Uterus (tissue), 3 donors: ENCODE measurements at regions not wholly inside any gene's neighbourhood (a gene's known extent, or its start where the extent isn't known, plus 50 kb on each side); places are given as distances from the start of the nearest gene placed in this dataset.

ENCODE experiments used
- DNase-seq, 2 donors: peaks; one replicate each; pipeline ENCODE4 v3.0.0-alpha.2; 2019 to 2020
- H3K27ac ChIP-seq, 2 donors: fragments of 200-600 bp; sonication (generic); 1 replicate in 1 of 2; 2 replicates in 1 of 2; pipeline ENCODE4 v1.5.1; 2016 to 2018
- H3K27me3 ChIP-seq, 2 donors: fragments of 200-600 bp; sonication (generic); one replicate each; pipeline ENCODE4 v1.5.1; 2018 to 2019; ENCODE audit warnings: control low read depth in 1 of 2
- H3K36me3 ChIP-seq, 2 donors: fragments of 200-600 bp; sonication (generic); one replicate each; pipeline ENCODE4 v1.5.1; 2019; ENCODE audit warnings: control low read depth in 1 of 2
- H3K4me1 ChIP-seq, 2 donors: fragments of 200-600 bp; sonication (generic); one replicate each; pipeline ENCODE4 v1.5.1; 2018 to 2019; ENCODE audit warnings: control low read depth in 1 of 2
- H3K4me3 ChIP-seq, 2 donors: fragments of 200-600 bp; sonication (generic); 1 replicate in 1 of 2; 2 replicates in 1 of 2; pipeline ENCODE4 v1.5.1; 2018 to 2019; ENCODE audit warnings: mild to moderate bottlenecking in 1 of 2
- H3K9me3 ChIP-seq, 2 donors: fragments of 200-600 bp; sonication (generic); one replicate each; pipeline ENCODE4 v1.5.1; 2019; ENCODE audit warnings: control low read depth in 1 of 2
- CTCF ChIP-seq, 4 experiments: fragments of 200-600 bp in 2 of 4; fragments of 450-650 bp in 2 of 4; sonication (generic) in 2 of 4; IDR thresholded peaks; one replicate each; pipeline ENCODE4 v1.5.1; 2016 to 2019; ENCODE audit warnings: antibody characterized with exemption in 4 of 4, mild to moderate bottlenecking in 2 of 4, moderate library complexity in 1 of 4
- POLR2A ChIP-seq, 2 donors: fragments of 450-650 bp; IDR thresholded peaks; one replicate each; pipeline ENCODE4 v1.6.1; 2016; ENCODE audit warnings: antibody characterized with exemption in 2 of 2, mild to moderate bottlenecking in 1 of 2, moderate library complexity in 1 of 2
- intact Hi-C: fragments of 100-400 bp; cut with DNase I; formaldehyde crosslinking; loops from one replicate; pipeline ENCODE4 v1.15.1; 2023; ENCODE audit warnings: low total_unique reads
- donor health status: DM: yes; HTN: yes; CAD: no.

DNA sequence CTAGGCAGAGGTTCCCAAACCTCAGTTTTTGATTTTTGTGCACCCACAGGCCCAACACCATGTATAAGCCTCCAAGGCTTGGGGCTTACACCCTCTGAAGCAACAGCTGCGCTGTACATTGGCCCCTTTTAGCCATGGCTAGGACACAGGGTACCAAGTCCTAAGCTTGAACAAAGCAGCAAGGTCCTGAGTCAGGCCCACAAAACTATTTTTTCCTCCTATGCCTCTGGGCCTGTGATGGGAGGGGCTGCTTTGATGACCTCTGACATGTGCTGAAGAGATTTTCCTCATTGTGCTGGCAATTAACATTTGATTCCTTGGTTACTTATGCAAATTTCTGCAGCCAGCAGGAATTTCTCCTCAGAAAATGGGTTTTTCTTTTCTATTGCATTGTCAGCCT is 262.2 kb upstream of the CEP162 start:
- Histone ChIP-seq H3K27ac (no peak overlapping the region), H3K36me3 (no peaks in the 10 kb centered on the region), H3K4me3 (no peak overlapping the region), H3K27me3 (no peaks in the 10 kb centered on the region), H3K9me3 (no peaks in the 10 kb centered on the region), H3K4me1 (no peaks in the 10 kb centered on the region)
- intact Hi-C loops, result no loop called here
- no peak for DNase-seq
- TF ChIP-seq CTCF (IDR thresholded peaks at IDR 0.05), result no peak
- no peak for TF ChIP-seq POLR2A (IDR thresholded peaks at IDR 0.05)

DNA sequence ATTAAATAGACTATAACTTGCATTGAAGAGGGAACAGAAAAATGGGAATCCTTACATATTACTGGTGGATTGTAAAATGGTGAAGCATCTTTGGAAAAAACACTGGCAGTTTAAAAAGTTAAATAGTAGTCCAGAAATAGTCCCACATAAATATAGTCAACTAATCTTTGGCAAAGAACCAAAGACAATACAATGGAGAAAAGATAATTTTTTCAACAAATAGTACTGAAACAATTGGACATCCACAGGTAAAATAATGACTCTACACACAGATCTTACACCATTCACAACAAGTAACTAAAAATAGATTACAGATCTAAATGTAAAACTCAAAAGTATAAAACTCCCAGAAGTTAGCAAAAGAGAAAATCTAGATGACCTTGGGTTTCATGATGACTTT is 259.1 kb upstream of the CEP162 start:
- Histone ChIP-seq H3K4me3 (no peak overlapping the region), H3K27ac (no peak overlapping the region), H3K27me3 (no peaks in the 10 kb centered on the region), H3K4me1 (no peaks in the 10 kb centered on the region), H3K9me3 (no peaks in the 10 kb centered on the region), H3K36me3 (no peaks in the 10 kb centered on the region)
- intact Hi-C loops, result no loop called here
- no peak for DNase-seq
- TF ChIP-seq CTCF (IDR thresholded peaks at IDR 0.05) (no peak), POLR2A (IDR thresholded peaks at IDR 0.05) (no peak)

DNA sequence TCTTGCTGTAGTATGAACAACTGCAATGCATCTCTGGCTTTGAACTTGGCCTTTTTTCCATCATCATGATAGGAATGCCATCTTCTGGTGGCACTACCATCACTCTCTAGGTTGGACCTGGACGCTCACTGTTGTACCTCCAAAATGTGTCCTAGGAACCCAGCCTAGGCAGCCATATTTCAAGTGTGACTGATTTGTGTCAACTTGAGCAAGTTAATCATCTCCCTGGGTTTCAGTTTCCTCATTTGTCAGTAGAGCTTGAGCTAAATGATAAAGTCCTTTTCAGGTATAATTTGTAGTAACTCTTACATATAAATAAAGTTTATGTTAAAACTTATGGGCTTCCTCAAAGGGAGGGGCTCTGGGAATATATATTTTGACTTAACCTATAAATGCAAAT is 241.7 kb upstream of the CEP162 start:
- H3K9me3 ChIP-seq, result no peaks in the 10 kb centered on the region
- intact Hi-C loops, result no loop called here
- H3K27me3 ChIP-seq, result no peaks in the 10 kb centered on the region
- no peaks in the 10 kb centered on the region for H3K36me3 ChIP-seq
- H3K4me1 ChIP-seq, result no peaks in the 10 kb centered on the region
- H3K27ac ChIP-seq, result no peak overlapping the region
- TF ChIP-seq CTCF (IDR thresholded peaks at IDR 0.05) (no peak), POLR2A (IDR thresholded peaks at IDR 0.05) (no peak)
- no peak for DNase-seq
- H3K4me3 ChIP-seq, result no peak overlapping the region

- H3K36me3 ChIP-seq, result no peaks in the 10 kb centered on the region
- no peaks in the 10 kb centered on the region for H3K9me3 ChIP-seq
- no peaks in the 10 kb centered on the region for H3K4me1 ChIP-seq
- H3K4me3 ChIP-seq, result no peak overlapping the region
- TF ChIP-seq POLR2A (IDR thresholded peaks at IDR 0.05) (no peak), CTCF (IDR thresholded peaks at IDR 0.05) (no peak)
- no peak overlapping the region for H3K27ac ChIP-seq
- intact Hi-C loops, result no loop called here
- H3K27me3 ChIP-seq, result no peaks in the 10 kb centered on the region
- DNase-seq, result no peak
These were observed 239.9 kb upstream of the CEP162 start for GRCh38 chr6:84467296-84467695.

DNA sequence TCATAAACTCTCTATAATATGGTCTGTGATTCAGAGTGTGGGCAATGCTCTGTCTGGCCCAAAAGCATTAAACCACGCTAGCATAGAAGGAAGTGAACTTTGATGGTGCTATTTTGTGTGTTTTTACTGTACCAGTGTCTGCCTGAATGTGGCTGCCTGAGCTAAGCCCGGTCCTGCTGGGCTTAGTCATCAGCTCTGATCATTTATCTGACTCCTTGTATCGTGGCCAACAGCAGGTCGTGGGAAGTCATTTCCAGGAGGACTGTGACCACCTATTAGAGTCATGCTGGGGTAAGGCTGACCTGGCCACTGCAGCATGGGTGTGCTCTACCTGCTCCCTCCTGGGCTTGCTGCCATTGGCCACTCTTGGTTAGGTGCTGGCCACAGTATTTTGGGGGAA is 239.1 kb upstream of the CEP162 start:
- no peak overlapping the region for H3K4me3 ChIP-seq
- no peak overlapping the region for H3K27ac ChIP-seq
- H3K9me3 ChIP-seq, result no peaks in the 10 kb centered on the region
- no peaks in the 10 kb centered on the region for H3K36me3 ChIP-seq
- TF ChIP-seq CTCF (IDR thresholded peaks at IDR 0.05), result no peak
- no peak for TF ChIP-seq POLR2A (IDR thresholded peaks at IDR 0.05)
- DNase-seq, result no peak
- intact Hi-C loops, result no loop called here
- no peaks in the 10 kb centered on the region for H3K27me3 ChIP-seq
- H3K4me1 ChIP-seq, result no peaks in the 10 kb centered on the region
